ENCODE measurements at regions not wholly inside any gene's neighbourhood (a gene's known extent, or its start where the extent isn't known, plus 50 kb on each side); places are given as distances from the start of the nearest gene placed in this dataset.
"Not testable (repeated sequence)": the region's sequence is repeated elsewhere in the genome, so short reads cannot be mapped to it uniquely, and the experiment has no call there.

DNA sequence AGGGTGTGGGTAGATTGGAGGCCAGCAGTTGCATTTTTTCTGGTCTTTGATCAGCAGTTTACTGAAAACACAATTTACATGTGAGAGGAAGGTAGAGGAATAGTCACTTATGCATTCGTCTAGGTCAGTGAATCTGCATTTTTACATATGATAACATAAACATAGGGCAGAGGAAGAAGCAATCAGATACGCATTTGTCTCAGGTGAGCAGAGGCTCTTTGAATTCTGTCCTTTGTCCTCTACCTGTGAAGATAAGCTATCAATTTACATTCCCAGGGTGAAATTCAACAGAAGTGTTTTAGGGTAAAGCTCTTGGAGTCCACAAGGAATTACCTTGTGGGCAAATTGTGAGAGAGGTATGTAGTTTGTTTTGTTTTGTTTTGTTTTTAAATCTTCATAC, 306.5 kb downstream of the MAGEB5 start:
- H3K9me3 ChIP-seq (ENCODE audit: control insufficient read depth, low read length), result no peaks in the 10 kb centered on the region
- H3K36me3 ChIP-seq (ENCODE audit: control insufficient read depth, insufficient read depth, low read length, severe bottlenecking), result no peaks in the 10 kb centered on the region
- no peak overlapping the region for H3K9ac ChIP-seq (ENCODE audit: low read length)
- DNase-seq (ENCODE audit: low read depth), result no peak
- H3K4me1 ChIP-seq (ENCODE audit: control insufficient read depth, insufficient read depth, low read length), result no peaks in the 10 kb centered on the region
- no peak overlapping the region for H3K4me3 ChIP-seq (ENCODE audit: low read length)
- no peaks in the 10 kb centered on the region for H3K27me3 ChIP-seq (replicated peaks; ENCODE audit: control insufficient read depth, insufficient read depth, low read length)

DNA sequence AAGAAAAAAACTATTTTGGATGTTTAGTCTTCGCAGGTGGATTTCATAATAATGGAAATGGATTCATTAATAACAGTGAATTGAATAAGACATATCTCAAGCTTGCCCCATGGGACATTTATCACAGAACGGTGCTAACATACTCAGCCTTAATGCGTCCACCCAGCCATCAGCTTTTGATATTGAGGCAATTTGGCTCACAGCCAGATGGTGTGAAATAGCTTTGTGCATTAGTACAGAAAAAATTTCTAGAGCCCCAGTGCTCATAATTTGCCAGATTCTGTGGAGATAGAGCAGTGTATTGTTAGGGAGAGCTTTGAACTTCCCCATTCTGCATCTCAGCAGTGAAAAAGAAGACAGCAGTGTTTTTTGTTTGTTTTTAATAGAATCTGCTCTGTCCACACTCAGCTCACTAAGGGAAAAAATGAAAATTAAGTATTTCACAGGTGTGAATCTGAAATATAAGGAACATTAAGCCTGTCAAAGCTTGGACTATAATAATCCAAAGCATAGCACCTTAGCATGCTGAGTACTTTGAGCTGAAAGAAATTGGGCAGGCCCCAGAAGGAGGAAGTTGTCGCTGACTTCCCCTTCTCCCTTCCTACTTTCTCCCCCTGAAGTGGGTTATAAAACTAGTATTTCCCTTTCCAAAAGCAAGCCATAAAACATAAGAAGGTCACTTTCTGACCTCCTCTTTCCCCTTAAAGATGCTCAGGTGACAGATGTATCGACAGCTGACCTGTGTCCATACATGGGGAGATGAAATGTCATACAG, 295.8 kb downstream of the MAGEB5 start:
- H3K9ac ChIP-seq (ENCODE audit: low read length), result no peak overlapping the region
- DNase-seq (ENCODE audit: low read depth), result no peak
- no peaks in the 10 kb centered on the region for H3K36me3 ChIP-seq (ENCODE audit: control insufficient read depth, insufficient read depth, low read length, severe bottlenecking)
- no peaks in the 10 kb centered on the region for H3K27me3 ChIP-seq (replicated peaks; ENCODE audit: control insufficient read depth, insufficient read depth, low read length)
- H3K4me1 ChIP-seq (ENCODE audit: control insufficient read depth, insufficient read depth, low read length), result no peaks in the 10 kb centered on the region
- no peaks in the 10 kb centered on the region for H3K9me3 ChIP-seq (ENCODE audit: control insufficient read depth, low read length)
- H3K4me3 ChIP-seq (ENCODE audit: low read length), result no peak overlapping the region

DNA sequence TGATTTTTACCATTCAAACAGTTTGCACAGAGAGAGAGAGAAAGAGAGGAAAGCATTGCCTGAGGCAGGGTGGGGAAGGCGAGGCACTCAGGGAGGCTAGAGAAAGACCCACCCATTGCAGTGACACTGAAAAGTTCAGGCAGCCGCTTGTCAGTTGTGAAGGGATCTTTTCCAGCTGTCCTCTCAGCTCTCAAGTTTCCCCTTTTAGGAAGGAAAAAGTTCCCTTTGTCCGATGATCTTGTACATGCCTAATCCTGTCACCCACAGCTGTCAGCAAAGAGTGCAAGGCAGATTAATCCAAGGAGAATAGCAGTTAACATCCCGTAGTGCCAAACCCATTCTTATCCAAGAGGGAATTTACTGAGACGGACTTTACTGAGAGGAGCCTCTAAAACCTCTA, 255.0 kb downstream of the MAGEB5 start:
- H3K4me3 ChIP-seq (ENCODE audit: low read length), result no peak overlapping the region
- H3K9ac ChIP-seq (ENCODE audit: low read length), result no peak overlapping the region
- peaks cover 9% of the 10 kb centered on the region for H3K9me3 ChIP-seq (ENCODE audit: control insufficient read depth, low read length)
- no peaks in the 10 kb centered on the region for H3K36me3 ChIP-seq (ENCODE audit: control insufficient read depth, insufficient read depth, low read length, severe bottlenecking)
- no peaks in the 10 kb centered on the region for H3K4me1 ChIP-seq (ENCODE audit: control insufficient read depth, insufficient read depth, low read length)
- DNase-seq (ENCODE audit: low read depth), result no peak
- H3K27me3 ChIP-seq (replicated peaks; ENCODE audit: control insufficient read depth, insufficient read depth, low read length), result no peaks in the 10 kb centered on the region

GRCh38 chrX:26466387-26466786, 250.4 kb downstream of the MAGEB5 start:
- no peak overlapping the region for H3K4me3 ChIP-seq (ENCODE audit: low read length)
- H3K27me3 ChIP-seq (replicated peaks; ENCODE audit: control insufficient read depth, insufficient read depth, low read length), result no peaks in the 10 kb centered on the region
- no peak overlapping the region for H3K9ac ChIP-seq (ENCODE audit: low read length)
- no peaks in the 10 kb centered on the region for H3K36me3 ChIP-seq (ENCODE audit: control insufficient read depth, insufficient read depth, low read length, severe bottlenecking)
- no peaks in the 10 kb centered on the region for H3K4me1 ChIP-seq (ENCODE audit: control insufficient read depth, insufficient read depth, low read length)
- H3K9me3 ChIP-seq (ENCODE audit: control insufficient read depth, low read length), result peaks cover 6% of the 10 kb centered on the region
- DNase-seq (ENCODE audit: low read depth), result no peak

GRCh38 chrX:26445288-26445687, 229.3 kb downstream of the MAGEB5 start:
- Histone ChIP-seq H3K4me3 (ENCODE audit: low read length) (no peak overlapping the region), H3K9me3 (ENCODE audit: control insufficient read depth, low read length) (no peaks in the 10 kb centered on the region), H3K4me1 (ENCODE audit: control insufficient read depth, insufficient read depth, low read length) (no peaks in the 10 kb centered on the region), H3K36me3 (ENCODE audit: control insufficient read depth, insufficient read depth, low read length, severe bottlenecking) (no peaks in the 10 kb centered on the region), H3K27me3 (replicated peaks; ENCODE audit: control insufficient read depth, insufficient read depth, low read length) (no peaks in the 10 kb centered on the region), H3K9ac (ENCODE audit: low read length) (no peak overlapping the region)
- DNase-seq (ENCODE audit: low read depth), result no peak

DNA sequence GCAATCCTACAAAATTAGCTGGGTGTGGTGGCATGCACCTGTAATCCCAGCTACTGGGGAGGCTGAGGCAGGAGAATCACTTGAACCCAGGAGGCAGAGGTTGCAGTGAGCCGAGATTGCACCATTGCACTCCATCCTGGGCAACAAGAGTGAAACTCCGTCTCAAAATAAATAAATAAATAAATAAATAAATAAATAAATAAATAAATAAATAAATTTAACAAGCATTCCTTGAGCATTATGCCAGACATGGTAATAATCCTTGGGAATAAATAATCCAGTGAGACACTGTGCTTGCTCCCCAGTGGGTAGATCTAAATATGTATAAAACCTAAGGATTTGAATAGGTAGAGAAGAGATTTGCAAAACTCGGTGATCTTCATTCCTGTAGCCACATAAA, 228.4 kb downstream of the MAGEB5 start:
- not testable (repeated sequence) for H3K27me3 ChIP-seq (replicated peaks; ENCODE audit: control insufficient read depth, insufficient read depth, low read length); H3K4me1 ChIP-seq (ENCODE audit: control insufficient read depth, insufficient read depth, low read length); H3K9me3 ChIP-seq (ENCODE audit: control insufficient read depth, low read length); H3K4me3 ChIP-seq (ENCODE audit: low read length); H3K9ac ChIP-seq (ENCODE audit: low read length); H3K36me3 ChIP-seq (ENCODE audit: control insufficient read depth, insufficient read depth, low read length, severe bottlenecking); DNase-seq (ENCODE audit: low read depth)

- no peaks in the 10 kb centered on the region for H3K9me3 ChIP-seq (ENCODE audit: control insufficient read depth, low read length)
- no peaks in the 10 kb centered on the region for H3K36me3 ChIP-seq (ENCODE audit: control insufficient read depth, insufficient read depth, low read length, severe bottlenecking)
- no peaks in the 10 kb centered on the region for H3K27me3 ChIP-seq (replicated peaks; ENCODE audit: control insufficient read depth, insufficient read depth, low read length)
- no peak overlapping the region for H3K9ac ChIP-seq (ENCODE audit: low read length)
- no peak overlapping the region for H3K4me3 ChIP-seq (ENCODE audit: low read length)
- DNase-seq (ENCODE audit: low read depth), result no peak
- no peaks in the 10 kb centered on the region for H3K4me1 ChIP-seq (ENCODE audit: control insufficient read depth, insufficient read depth, low read length)
Observed at GRCh38 chrX:26442340-26442739, 226.4 kb downstream of the MAGEB5 start.

DNA sequence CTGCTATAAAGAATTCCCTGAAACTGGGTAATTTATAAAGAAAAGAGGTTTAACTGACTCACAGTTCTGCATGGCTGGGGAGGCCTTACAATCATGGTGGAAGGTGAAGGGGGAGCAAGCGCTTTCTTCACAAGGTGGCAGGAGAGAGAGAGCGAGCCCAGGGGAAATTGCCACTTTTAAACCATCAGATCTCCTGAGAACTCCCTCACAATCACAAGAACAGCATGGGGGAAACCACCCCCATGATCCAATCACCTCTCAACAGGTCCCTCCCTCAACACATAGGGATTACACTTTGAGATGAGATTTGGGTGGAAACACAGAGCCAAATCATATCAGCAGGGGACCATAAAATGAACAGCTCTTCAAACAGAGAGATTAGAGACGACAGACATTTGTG, 198.6 kb downstream of the MAGEB5 start:
- no peak for DNase-seq (ENCODE audit: low read depth)
- Histone ChIP-seq H3K4me1 (ENCODE audit: control insufficient read depth, insufficient read depth, low read length) (no peaks in the 10 kb centered on the region), H3K36me3 (ENCODE audit: control insufficient read depth, insufficient read depth, low read length, severe bottlenecking) (no peaks in the 10 kb centered on the region), H3K9me3 (ENCODE audit: control insufficient read depth, low read length) (peaks cover 6% of the 10 kb centered on the region), H3K27me3 (replicated peaks; ENCODE audit: control insufficient read depth, insufficient read depth, low read length) (no peaks in the 10 kb centered on the region), H3K9ac (ENCODE audit: low read length) (no peak overlapping the region), H3K4me3 (ENCODE audit: low read length) (no peak overlapping the region)

GRCh38 chrX:26411045-26411444, 195.1 kb downstream of the MAGEB5 start:
- H3K4me3 ChIP-seq (ENCODE audit: low read length), result no peak overlapping the region
- no peak for DNase-seq (ENCODE audit: low read depth)
- no peaks in the 10 kb centered on the region for H3K36me3 ChIP-seq (ENCODE audit: control insufficient read depth, insufficient read depth, low read length, severe bottlenecking)
- no peaks in the 10 kb centered on the region for H3K9me3 ChIP-seq (ENCODE audit: control insufficient read depth, low read length)
- no peaks in the 10 kb centered on the region for H3K4me1 ChIP-seq (ENCODE audit: control insufficient read depth, insufficient read depth, low read length)
- no peak overlapping the region for H3K9ac ChIP-seq (ENCODE audit: low read length)
- H3K27me3 ChIP-seq (replicated peaks; ENCODE audit: control insufficient read depth, insufficient read depth, low read length), result no peaks in the 10 kb centered on the region

GRCh38 chrX:26409636-26410035, 193.7 kb downstream of the MAGEB5 start:
- H3K9ac ChIP-seq (ENCODE audit: low read length), result no peak overlapping the region
- H3K9me3 ChIP-seq (ENCODE audit: control insufficient read depth, low read length), result no peaks in the 10 kb centered on the region
- no peak overlapping the region for H3K4me3 ChIP-seq (ENCODE audit: low read length)
- no peak for DNase-seq (ENCODE audit: low read depth)
- H3K4me1 ChIP-seq (ENCODE audit: control insufficient read depth, insufficient read depth, low read length), result no peaks in the 10 kb centered on the region
- H3K36me3 ChIP-seq (ENCODE audit: control insufficient read depth, insufficient read depth, low read length, severe bottlenecking), result no peaks in the 10 kb centered on the region
- H3K27me3 ChIP-seq (replicated peaks; ENCODE audit: control insufficient read depth, insufficient read depth, low read length), result no peaks in the 10 kb centered on the region

DNA sequence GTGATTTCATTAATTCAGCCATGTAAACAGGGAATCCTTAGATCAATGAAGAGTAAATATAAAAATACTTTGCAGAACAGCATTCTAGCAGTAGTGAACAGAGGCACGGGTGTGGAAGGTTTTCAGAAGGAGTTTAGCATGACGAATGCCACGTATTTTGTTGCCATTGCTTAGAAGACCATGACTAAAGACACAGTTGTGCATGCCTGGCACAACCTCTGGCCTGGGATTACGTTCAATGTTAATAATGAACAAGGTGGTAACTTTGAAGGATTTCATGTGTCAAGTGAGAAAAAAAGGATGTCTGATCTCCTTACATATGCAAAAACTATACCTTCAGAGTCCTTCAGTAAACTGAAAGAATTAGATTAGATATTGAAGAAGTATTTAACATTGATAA, 171.9 kb downstream of the MAGEB5 start:
- H3K9ac ChIP-seq (ENCODE audit: low read length), result no peak overlapping the region
- DNase-seq (ENCODE audit: low read depth), result no peak

More for the DNA sequence above, 171.9 kb downstream of the MAGEB5 start:
- Histone ChIP-seq H3K4me3 (ENCODE audit: low read length) (no peak overlapping the region), H3K9me3 (ENCODE audit: control insufficient read depth, low read length) (peaks cover 3% of the 10 kb centered on the region), H3K27me3 (replicated peaks; ENCODE audit: control insufficient read depth, insufficient read depth, low read length) (no peaks in the 10 kb centered on the region), H3K36me3 (ENCODE audit: control insufficient read depth, insufficient read depth, low read length, severe bottlenecking) (no peaks in the 10 kb centered on the region), H3K4me1 (ENCODE audit: control insufficient read depth, insufficient read depth, low read length) (no peaks in the 10 kb centered on the region)
